ENCODE measurements at regions not wholly inside any gene's neighbourhood (a gene's known extent, or its start where the extent isn't known, plus 50 kb on each side); places are given as distances from the start of the nearest gene placed in this dataset.

- Histone ChIP-seq H3K4me1 (no peaks in the 10 kb centered on the region), H3K27me3 (no peaks in the 10 kb centered on the region), H3K4me3 (replicated peaks in 1 of 3) (no peak overlapping the region), H3K9me3 (no peaks in the 10 kb centered on the region), H3K36me3 (no peaks in the 10 kb centered on the region), H3K27ac (no peak overlapping the region)
- intact Hi-C loops (cut with DNase I) = no loop called here
- no peak for DNase-seq
- TF ChIP-seq POLR2A (IDR thresholded peaks at IDR 0.05) = no peak
- TF ChIP-seq CTCF (IDR thresholded peaks at IDR 0.05) = no peak
Observed at GRCh38 chr5:67447732-67448131, 251.1 kb upstream of the CD180 start.

GRCh38 chr5:67437905-67438845 is 241.6 kb upstream of the CD180 start:
- no peaks in the 10 kb centered on the region for H3K9me3 ChIP-seq
- no peak for DNase-seq
- intact Hi-C loops (cut with DNase I) = no loop called here
- H3K27me3 ChIP-seq = no peaks in the 10 kb centered on the region
- TF ChIP-seq CTCF (IDR thresholded peaks at IDR 0.05) (no peak), POLR2A (IDR thresholded peaks at IDR 0.05) (no peak)
- no peak overlapping the region for H3K27ac ChIP-seq
- no peaks in the 10 kb centered on the region for H3K4me1 ChIP-seq
- H3K36me3 ChIP-seq = no peaks in the 10 kb centered on the region
- 66 to 67% methylated on average over 6 of the region's 6 CpGs for WGBS, 2 donors
- H3K4me3 ChIP-seq (replicated peaks in 1 of 3) = no peak overlapping the region

- H3K36me3 ChIP-seq = no peaks in the 10 kb centered on the region
- intact Hi-C loops (cut with DNase I) = no loop called here
- TF ChIP-seq CTCF (IDR thresholded peaks at IDR 0.05) = no peak
- no peak for TF ChIP-seq POLR2A (IDR thresholded peaks at IDR 0.05)
- no peak for DNase-seq
- 79 to 92% methylated on average over 2 of the region's 2 CpGs for WGBS, 2 donors
- no peak overlapping the region for H3K4me3 ChIP-seq (replicated peaks in 1 of 3)
- no peak overlapping the region for H3K27ac ChIP-seq
- H3K9me3 ChIP-seq = no peaks in the 10 kb centered on the region
- no peaks in the 10 kb centered on the region for H3K27me3 ChIP-seq
- no peaks in the 10 kb centered on the region for H3K4me1 ChIP-seq
Observed at GRCh38 chr5:67435032-67435431, 238.4 kb upstream of the CD180 start.

- no peak for DNase-seq
- H3K9me3 ChIP-seq = no peaks in the 10 kb centered on the region
- H3K27ac ChIP-seq = no peak overlapping the region
- TF ChIP-seq CTCF (IDR thresholded peaks at IDR 0.05) (no peak), POLR2A (IDR thresholded peaks at IDR 0.05) (no peak)
- H3K4me1 ChIP-seq = no peaks in the 10 kb centered on the region
- no peak overlapping the region for H3K4me3 ChIP-seq (replicated peaks in 1 of 3)
- H3K27me3 ChIP-seq = no peaks in the 10 kb centered on the region
- WGBS, 2 donors = 74 to 81% methylated on average over 4 of the region's 4 CpGs
- H3K36me3 ChIP-seq = no peaks in the 10 kb centered on the region
- intact Hi-C loops (cut with DNase I) = no loop called here
Observed at GRCh38 chr5:67434466-67434865, 237.9 kb upstream of the CD180 start.

- H3K4me3 ChIP-seq (replicated peaks in 1 of 3) = no peak overlapping the region
- intact Hi-C loops (cut with DNase I) = no loop called here
- H3K4me1 ChIP-seq = no peaks in the 10 kb centered on the region
- H3K36me3 ChIP-seq = no peaks in the 10 kb centered on the region
- no peak for DNase-seq
- H3K27ac ChIP-seq = no peak overlapping the region
- TF ChIP-seq POLR2A (IDR thresholded peaks at IDR 0.05) (no peak), CTCF (IDR thresholded peaks at IDR 0.05) (no peak)
- no peaks in the 10 kb centered on the region for H3K9me3 ChIP-seq
- 88 to 90% methylated on average over 3 of the region's 3 CpGs for WGBS, 2 donors
- no peaks in the 10 kb centered on the region for H3K27me3 ChIP-seq
Observed at GRCh38 chr5:67432606-67433005, 236.0 kb upstream of the CD180 start.
